ENCODE measurements at regions not wholly inside any gene's neighbourhood (a gene's known extent, or its start where the extent isn't known, plus 50 kb on each side); places are given as distances from the start of the nearest gene placed in this dataset.

GRCh38 chr5:155987265-155987810 lies 339.6 kb upstream of the SGCD start:
- DNase-seq (ENCODE audit: low read depth, low spot score) = no peak
- H3K27ac ChIP-seq = no peak overlapping the region

- DNase-seq (ENCODE audit: low read depth, low spot score) = no peak
- H3K27ac ChIP-seq = no peak overlapping the region
These were observed 337.1 kb upstream of the SGCD start for GRCh38 chr5:155989879-155990278.

DNA sequence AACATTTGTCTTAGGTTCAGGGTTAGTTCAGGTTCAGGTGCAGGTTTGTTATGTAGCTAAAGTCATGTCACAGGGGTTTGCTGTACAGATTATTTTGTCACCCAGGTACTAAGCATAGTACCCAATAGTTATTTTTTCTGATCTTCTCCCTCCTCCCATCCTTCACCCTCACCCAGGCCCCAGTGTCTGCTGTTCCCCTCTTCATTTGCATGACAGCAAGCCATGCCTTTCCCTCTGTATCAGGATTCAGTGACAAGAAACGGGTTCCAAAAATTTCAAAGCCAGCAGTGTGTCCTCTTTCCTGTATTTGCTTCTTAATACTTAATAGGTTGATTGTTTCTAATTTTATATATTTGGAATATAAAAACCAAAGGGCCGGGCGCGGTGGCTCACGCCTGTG lies 330.8 kb upstream of the SGCD start:
- no peak for DNase-seq (ENCODE audit: low read depth, low spot score)
- no peak overlapping the region for H3K27ac ChIP-seq

- no peak overlapping the region for H3K27ac ChIP-seq
- DNase-seq (ENCODE audit: low read depth, low spot score) = no peak
These were observed 328.7 kb upstream of the SGCD start for GRCh38 chr5:155998257-155998656.

GRCh38 chr5:156000115-156000514 lies 326.8 kb upstream of the SGCD start:
- DNase-seq (ENCODE audit: low read depth, low spot score) = no peak
- H3K27ac ChIP-seq = no peak overlapping the region

DNA sequence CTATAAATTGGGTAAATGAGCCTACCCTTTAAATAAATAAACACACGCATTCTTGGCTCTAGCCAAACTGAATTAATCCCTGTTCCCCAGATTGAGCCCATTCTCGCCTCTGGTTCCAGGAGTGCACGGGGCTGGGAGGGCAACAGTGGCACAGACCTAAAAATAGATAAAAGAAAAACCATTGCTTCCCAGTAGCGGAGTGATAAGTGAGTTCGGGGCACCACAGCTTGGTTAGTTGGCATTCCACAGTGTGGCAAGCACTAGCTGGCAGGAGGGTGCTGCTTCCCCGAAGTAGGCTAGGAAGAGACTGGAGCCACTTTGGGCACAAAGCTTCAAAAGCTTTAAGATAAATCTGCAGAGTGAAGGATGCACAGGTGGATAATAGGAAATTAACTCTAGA lies 322.2 kb upstream of the SGCD start:
- DNase-seq (ENCODE audit: low read depth, low spot score) = no peak
- no peak overlapping the region for H3K27ac ChIP-seq

GRCh38 chr5:156006026-156006647 lies 320.8 kb upstream of the SGCD start:
- no peak for DNase-seq (ENCODE audit: low read depth, low spot score)
- H3K27ac ChIP-seq = no peak overlapping the region

DNA sequence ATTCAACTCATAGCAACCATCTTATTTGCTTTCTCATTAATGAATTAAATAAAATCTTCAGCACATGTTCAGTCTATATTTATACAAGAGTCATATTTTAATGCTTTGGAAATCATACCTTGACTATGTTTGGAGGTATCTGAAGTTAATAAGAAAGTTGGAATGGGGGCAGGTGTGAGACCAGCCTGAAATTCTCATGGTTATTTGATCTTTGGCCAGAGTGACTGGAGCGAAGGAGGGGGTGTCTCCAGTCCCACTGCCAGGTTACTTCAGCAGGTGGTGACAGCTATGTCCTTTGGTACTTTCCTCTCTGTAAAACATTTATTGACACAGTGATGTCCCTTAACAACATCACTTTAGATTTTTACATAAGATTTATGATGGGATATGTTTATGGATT lies 318.1 kb upstream of the SGCD start:
- DNase-seq (ENCODE audit: low read depth, low spot score) = no peak
- no peak overlapping the region for H3K27ac ChIP-seq

GRCh38 chr5:156009583-156009982 lies 317.4 kb upstream of the SGCD start:
- no peak for DNase-seq (ENCODE audit: low read depth, low spot score)
- H3K27ac ChIP-seq = no peak overlapping the region

DNA sequence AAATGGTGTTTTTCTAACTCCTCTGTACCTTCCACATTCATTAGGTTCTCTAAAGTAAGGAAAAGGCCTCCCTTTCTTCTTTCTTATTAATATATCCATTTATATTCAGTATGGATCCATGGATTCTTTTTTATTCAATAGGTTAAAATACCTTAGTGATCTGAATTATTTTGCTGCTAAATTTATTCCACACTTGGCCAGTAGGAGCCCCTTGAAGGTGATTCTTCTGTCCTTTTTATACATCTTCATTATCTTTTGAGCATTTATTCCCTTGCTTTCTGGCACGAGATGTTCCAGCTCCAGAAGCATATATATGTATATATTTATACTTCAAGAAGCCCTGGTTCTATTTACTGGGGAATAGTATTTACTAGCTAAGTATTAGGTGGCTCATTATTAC lies 311.8 kb upstream of the SGCD start:
- no peak for DNase-seq (ENCODE audit: low read depth, low spot score)
- no peak overlapping the region for H3K27ac ChIP-seq

DNA sequence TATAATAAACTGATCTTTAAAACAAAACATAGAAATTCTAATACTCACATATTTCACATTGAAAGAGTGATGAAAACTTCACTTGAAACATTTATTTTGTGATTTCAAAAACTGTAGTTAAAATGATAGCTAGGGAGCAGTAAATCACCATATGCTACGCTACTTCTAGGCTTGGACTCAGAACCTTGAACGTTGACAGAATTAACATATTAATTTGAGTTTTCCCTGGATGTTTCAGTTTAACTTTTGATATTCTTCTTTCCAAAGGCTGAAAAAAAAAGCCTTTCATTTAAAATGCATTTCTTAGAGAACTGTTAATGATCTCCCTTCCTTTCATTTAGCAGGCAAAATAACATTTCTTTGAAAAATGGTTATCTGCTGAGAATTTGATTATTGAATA lies 307.8 kb upstream of the SGCD start:
- no peak for DNase-seq (ENCODE audit: low read depth, low spot score)
- no peak overlapping the region for H3K27ac ChIP-seq

DNA sequence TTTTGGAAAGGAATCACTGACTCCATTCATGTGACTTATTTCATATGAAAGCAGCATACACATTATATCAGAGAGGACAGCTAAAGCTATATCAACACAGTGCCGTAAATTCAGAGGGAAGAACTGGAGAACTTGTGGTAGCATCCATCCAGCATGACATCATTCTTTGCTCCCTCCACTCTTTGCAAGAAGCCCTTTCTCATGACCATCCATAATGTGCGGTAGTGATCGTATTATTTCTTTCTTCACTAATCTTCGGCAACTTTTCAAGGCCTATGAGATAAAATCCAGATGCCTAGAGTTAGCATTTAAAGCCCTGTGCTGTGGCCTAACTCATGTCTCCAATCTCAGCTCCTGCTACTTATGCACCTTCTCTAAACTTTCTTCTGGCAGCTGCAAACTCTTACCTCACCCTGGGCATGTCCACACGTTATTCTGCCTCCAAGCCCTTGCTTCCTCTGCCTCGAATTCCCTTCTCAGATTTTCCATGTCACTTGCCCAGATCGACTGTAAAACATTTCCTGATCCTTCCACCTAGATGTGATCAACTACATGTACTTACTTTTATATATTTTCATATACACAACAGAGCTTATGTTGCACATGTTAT lies 307.3 kb upstream of the SGCD start:
- no peak for DNase-seq (ENCODE audit: low read depth, low spot score)
- no peak overlapping the region for H3K27ac ChIP-seq

GRCh38 chr5:156020647-156021046 lies 306.3 kb upstream of the SGCD start:
- no peak overlapping the region for H3K27ac ChIP-seq
- DNase-seq (ENCODE audit: low read depth, low spot score) = no peak

DNA sequence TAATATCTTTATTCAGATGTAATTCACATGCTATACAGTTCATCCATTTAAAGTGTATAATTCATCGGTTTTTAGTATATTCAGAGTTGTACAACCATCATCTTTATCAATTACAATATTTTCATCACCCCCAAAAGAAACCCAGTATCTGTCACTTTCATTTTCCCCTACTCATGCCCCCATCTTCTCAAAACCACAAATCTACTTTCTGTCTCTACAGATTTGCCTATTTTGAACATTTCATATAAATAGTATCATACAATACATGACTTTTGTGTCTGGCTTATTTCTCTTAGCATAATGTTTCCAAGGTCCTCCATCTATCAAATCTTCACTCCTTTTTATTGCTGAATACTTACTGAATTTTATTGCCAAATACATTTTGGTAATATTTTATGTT lies 305.1 kb upstream of the SGCD start:
- H3K27ac ChIP-seq = no peak overlapping the region
- DNase-seq (ENCODE audit: low read depth, low spot score) = no peak

DNA sequence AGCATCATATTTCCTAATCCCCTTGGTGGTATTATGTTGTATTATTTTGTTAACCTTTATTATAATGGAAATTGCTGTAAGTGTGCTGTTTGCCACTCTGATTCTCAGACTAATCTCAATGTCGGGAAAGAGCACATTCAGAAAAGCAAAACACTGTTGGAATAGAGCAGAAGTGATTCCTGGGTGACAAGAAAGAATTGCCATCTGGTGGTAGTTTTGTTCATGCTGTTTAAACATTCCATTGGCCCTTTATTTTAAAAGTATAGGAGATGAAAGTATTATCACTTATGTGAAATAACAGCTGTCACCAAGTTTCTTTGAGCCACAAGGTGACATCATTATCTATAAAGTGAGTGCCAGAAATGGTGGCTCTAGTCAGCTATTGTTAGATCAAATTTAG lies 301.3 kb upstream of the SGCD start:
- H3K27ac ChIP-seq = no peak overlapping the region
- no peak for DNase-seq (ENCODE audit: low read depth, low spot score)

DNA sequence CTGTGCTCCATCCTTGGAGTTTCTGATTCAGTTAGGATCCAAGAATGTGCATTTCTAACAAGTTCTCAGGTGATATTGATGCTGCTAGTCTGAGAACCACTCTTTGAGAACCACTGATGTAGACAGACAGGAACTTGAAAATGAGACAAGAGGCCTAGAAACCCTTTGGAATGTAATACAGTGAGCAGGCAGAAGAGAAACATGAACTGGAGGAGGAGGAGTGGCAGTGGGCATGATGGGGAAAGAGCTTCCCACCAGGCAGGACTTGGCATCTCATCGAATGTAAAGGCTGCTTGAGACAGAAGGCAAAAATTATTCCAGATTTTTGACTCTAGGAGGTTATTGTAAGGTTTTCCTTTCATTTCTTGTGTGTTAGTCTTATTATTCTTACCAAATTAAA lies 295.8 kb upstream of the SGCD start:
- no peak for DNase-seq (ENCODE audit: low read depth, low spot score)
- H3K27ac ChIP-seq = no peak overlapping the region

- no peak overlapping the region for H3K27ac ChIP-seq
- no peak for DNase-seq (ENCODE audit: low read depth, low spot score)
These were observed 290.3 kb upstream of the SGCD start for GRCh38 chr5:156036640-156037039.

- no peak for DNase-seq (ENCODE audit: low read depth, low spot score)
- H3K27ac ChIP-seq = no peak overlapping the region
These were observed 289.6 kb upstream of the SGCD start for GRCh38 chr5:156037151-156037909.

DNA sequence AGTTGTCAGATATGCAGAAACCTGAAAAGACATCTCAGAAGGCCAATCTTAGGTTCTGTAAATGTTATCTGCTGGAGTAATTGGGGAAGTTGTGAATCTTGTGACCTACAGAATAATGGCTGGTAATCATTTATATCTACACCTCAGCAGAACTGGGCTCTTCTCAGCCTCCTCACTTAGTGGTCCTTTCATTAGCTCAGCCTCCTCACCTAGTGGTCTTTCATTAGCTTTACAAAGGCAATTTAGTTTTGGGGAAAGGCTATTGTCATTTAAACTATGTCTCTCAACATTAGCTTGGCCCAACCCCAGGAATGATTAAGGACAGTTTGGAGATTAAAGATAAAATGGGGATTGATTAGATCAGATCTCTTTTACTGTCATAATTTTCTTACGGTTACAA lies 284.2 kb upstream of the SGCD start:
- DNase-seq (ENCODE audit: low read depth, low spot score) = no peak
- no peak overlapping the region for H3K27ac ChIP-seq

GRCh38 chr5:156043351-156043750 lies 283.6 kb upstream of the SGCD start:
- no peak overlapping the region for H3K27ac ChIP-seq
- no peak for DNase-seq (ENCODE audit: low read depth, low spot score)

DNA sequence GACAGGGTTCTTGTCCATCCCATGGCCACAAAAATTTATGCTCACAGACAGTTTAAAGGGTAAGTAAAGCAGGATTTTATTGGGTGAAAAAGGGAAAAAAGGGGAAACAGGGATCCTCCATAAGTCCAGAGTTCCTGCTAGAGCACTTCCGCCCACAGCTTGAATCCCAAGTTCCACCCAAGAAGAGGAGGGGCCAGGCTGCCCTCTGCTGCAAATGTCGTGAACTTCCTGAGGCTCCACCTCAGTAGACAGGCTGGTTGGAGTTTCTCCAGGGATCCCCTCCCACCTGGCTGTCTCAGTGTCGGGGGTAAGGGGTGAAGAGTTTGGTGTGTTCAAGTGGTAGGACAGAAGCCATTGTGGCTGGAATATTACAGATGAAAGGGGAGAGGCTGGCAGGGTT lies 275.0 kb upstream of the SGCD start:
- DNase-seq (ENCODE audit: low read depth, low spot score) = no peak
- H3K27ac ChIP-seq = no peak overlapping the region

DNA sequence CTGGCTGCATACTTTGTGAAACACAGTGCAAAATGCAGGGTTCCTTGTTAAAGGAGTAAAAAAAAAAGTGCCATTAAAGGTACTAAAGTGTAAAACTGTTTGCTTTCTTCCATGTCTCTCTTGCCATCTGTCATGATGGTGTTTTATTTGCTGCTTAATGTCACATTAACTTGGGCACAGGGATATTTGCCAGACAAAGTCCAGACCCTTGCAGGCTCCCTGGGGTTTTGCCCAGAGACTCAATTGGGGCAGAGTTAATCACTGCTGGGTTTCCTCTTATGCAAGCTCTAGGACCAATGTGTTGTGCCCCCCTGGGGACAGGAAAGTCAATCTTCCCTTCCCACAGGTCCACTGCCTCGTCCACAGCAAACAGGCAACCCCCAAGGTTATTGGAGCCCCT lies 274.3 kb upstream of the SGCD start:
- DNase-seq (ENCODE audit: low read depth, low spot score) = no peak

More for the DNA sequence above, 274.3 kb upstream of the SGCD start:
- no peak overlapping the region for H3K27ac ChIP-seq
